SIG-M5 treated with dmso at 0.1 percent for 504 hours (cell line): ENCODE measurements at regions not wholly inside any gene's neighbourhood (a gene's known extent, or its start where the extent isn't known, plus 50 kb on each side); places are given as distances from the start of the nearest gene placed in this dataset.
A peak's percentile ranks its signal among the peaks of the same experiment; 100 is the strongest.

ENCODE experiments used
- DNase-seq: peaks from one replicate; lab custom pipeline; 2025; ENCODE audit not compliant: unreplicated experiment; lab: John Stamatoyannopoulos, UW

DNA sequence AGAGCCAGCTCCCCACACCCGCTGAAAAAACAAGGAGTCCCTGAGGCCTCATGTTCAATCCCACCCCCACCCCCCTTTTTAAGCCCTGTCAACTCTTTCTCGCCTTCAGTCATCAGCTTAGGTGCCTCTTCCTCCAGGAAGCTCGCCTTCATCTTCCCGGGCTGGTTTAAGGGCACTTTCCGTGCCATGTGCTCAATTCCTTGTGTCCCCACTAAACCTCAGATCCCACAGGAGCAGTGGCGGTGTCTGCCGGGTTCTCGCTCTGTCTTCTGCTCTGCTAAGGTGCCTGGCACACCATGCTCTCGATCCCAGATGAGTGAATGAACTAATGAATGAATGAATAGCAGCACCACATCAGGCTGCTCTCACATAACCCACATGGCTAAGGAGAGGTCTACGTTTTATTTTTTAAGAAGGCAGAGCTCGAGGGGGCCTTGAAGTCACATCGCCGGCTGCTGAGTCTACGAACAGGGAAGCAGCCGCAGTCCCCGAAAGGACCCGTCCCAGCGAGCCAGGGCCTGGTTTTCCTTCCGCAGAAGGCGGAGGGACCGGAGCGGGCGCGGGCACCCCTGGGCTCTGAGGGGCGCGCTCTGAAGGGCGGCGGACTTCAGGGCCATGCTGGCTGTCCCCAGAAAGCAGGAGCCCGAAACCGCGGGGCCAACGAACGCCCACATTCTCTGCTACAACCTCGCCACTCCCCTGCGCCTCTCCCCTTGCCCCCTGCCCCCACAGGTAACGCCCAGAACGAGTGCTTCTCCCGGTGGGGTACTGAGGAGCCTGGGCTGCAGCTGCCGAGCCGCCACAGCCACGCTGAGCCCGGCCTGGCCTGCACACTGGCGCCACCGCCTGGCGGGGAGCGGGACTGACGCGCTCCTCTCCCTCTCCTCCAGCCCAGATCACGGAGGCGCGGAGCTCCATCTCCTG, 73.4 kb upstream of the KCNMA1 start:
- DNase-seq: peak; percentile 19

DNA sequence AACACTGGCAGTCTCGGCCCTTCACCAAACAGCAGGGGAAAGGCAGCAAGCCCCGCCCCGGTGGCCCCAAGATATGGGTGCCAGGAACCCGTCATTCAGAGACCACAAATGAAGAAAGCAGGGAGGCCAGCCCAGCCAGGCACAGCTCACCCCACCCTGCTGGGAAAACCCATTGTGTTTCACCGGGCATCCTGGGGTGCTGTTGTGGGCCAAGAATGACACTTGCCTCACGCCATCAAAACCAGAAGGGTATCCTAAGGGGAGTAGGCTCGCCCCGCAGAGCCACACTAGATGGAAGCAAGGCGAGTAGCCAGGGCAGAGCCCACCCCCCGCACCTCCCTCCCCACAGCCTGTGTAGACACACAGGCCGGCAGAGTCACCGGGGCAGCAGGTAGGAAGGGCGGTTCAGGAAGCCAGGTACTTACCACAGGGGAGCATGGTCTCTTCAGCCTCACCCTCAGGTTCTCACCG, 72.5 kb upstream of the KCNMA1 start:
- DNase-seq: no peak

DNA sequence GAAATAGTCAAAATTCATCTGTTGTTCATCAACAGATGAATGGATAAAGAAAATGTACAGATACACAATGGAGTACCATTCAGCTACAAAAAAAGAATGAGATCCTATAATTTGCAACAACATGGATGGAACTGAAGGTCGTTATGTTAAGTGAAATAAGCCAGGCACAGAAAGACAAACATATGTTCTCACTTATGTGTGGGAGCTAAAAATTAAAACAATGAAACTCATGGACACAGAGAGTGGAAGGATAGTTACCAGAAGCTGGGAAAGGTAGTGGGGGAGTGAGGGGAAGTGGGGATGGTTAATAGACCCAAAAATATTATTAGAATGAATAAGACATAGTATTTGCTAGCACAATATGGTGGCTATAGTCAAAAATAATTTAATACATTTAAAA, 70.0 kb upstream of the KCNMA1 start:
- DNase-seq: no peak

DNA sequence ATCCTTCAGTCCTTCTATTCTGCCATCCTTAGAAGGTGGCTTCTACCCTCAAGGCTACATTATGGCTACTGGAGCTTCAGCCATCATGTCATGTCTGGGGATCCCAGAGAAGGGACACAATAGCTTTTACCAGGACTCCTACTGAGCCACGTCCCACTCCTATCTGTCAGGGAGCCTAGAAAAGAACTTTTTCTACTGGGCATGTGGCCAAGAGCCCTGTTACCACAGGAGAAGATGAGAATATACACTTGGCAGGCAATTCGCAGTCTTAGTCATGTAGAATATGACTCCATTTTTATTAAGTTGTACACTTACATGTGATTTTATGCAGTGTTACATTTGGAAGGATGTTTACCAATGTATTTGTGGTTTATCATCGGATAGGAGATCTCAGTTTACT, 64.6 kb upstream of the KCNMA1 start:
- no peak for DNase-seq

DNA sequence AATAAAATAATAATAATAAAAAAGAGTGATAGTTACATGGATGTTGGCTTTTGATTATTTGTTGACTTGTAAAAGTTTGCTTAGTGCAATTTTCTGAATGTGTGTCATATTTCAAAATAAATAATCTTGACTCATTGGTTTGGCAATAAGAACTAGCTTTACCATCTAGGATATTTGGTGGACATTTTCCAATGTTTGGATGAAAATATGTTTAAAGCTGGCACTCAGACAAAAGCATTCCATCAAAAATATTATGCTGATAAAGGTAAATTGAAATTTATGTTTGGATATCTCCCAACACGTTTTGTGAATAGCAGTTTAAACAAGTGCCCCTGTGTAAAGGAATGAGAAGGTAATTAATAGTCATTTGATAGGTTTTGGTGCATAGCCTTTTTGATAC, 62.5 kb upstream of the KCNMA1 start:
- no peak for DNase-seq

DNA sequence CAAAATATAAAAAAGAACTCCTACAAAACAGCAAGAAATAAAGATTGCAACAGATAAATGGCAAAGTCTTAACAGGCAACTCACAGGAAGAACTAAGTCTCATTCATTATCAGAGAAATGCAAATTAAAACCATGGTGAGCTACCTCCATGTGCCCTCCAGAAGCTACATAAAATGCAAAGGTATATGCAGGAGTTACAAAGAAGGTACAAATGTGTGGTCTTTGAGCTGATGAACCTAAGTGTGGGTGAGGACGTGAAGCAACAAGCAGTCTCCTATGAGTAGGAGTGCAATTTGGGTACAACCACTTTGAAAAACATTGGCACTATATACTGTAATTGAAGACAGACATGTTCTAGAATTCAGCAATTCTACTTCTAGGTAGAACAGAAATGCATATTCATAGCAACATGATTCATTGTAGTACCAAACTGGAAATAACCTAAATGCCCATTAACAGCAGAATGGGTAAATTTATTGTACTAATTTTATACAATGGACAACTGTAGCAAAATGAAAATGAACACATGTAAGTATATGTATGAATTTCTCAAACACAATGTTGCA, 61.6 kb upstream of the KCNMA1 start:
- no peak for DNase-seq

DNA sequence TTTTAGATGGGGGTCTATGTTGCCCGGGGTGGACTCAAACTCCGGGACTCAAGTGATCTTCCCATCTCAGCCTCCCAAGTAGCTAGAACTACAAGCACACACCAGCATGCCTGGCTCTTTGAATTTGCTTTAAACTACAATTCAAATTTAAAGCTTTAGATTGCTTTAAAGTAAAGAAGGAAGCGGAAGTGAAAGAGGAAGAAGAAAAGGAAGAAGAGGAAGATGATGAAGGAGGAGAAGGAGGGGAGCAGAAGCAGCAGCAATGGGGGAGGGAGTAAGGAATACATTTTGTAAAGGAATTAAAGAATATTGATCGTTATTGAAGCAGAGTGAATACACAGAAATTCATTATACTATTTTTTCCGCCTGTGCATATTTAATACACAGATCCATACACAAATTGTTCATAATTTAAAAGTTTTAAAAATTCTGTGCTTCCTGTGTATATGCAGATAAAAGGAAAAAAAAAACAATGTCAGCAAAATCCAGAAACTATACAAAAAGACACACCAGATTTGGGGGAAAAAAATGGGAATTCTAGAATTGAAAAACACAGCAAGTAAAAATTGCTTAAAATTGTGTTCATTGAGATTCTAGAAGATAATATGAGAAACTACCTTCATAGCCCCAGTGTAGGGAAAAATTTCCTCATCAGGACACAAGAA, 60.8 kb upstream of the KCNMA1 start:
- peak; percentile 6 for DNase-seq

DNA sequence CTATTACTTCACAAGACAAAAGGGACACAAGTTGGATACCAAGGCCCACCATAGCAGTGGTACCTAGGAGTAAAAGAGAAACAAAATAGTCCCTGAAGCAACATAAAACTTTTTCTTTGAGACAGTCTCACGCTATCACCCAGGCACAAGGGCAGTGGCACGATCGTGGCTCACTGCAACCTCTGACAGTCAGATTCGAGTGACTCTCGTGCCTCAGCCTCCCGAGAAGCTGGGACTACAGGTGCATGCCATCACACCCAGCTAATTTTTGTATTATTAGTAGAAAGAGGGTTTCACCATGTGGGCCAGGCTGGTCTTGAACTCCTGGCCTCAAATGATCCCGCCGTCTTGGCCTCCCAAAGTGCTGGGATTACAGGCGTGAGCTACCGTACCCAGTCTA, 59.0 kb upstream of the KCNMA1 start:
- no peak for DNase-seq

DNA sequence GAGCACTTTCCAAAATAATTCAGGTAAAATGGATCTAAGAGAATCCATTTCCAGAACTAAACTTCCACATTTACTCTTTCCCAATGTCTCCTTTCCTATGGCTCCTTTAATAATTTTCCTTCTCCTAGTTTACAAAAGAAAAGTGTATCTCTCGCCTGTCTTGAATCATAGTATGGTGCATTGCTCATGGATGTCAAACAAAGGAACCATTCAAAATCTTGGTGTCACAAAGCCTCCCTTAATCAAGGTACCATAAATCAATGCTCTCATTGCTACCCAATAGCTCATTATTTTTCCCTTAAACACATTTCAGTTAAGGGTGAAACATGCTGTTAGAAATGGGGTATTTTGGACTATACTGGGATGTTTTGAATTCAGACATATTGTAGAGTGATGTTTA, 57.6 kb upstream of the KCNMA1 start:
- no peak for DNase-seq

DNA sequence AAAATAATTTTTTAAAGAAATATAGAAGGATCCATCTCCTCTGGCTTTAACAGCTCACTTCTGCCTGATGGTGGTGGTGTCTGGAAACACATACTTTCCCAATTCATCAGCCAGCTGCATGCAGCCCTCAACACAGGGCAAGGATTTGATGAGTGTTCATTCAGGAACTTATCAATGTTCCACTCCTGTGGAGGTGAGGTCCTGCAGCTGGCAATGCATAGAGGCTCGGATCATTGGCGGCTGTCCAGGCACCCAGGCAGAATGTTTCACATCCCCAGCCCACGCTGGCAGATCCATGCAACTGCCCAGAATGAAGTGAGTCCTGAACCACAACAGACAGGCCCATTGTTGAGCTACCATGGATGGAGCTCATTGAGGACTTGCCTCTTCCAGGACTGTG, 55.2 kb upstream of the KCNMA1 start:
- no peak for DNase-seq

DNA sequence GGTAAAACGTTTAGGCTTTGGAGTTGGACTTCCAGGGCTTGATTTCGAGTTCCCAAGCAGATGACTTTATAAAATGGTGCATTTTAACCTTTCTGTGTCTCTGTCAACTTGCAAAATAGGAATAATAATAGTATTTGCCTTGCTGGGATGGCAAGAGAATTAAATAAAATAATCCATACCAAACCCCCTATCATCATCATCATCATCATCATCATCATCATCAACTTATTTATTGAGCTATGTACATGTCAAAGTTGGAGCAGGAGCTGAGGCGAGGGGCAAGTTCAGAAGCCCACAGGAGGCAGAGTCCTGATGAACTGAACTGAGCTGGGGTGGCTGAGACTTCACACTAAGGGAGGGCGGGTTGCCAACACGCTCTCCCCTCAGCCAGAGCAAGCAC, 51.7 kb upstream of the KCNMA1 start:
- no peak for DNase-seq

DNA sequence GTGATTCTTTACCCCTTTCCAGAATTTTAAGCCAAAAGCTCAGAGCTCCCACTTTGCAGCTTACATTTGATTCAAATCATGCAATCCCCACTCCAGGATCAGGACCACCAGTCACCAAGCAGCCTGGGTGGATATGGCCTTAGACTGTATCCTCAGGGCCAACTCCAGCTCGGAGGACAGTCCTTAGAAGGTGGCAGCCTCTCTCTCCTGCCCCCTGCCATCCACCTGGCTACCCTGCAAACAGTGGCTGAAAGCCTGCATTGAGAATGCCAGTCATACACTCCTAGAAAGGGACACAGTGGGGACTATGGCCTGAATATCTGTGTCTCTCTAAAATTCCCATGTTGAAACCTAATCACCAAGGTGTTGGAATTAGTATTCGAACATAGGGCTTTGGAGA, 50.0 kb upstream of the KCNMA1 start:
- DNase-seq: no peak
